RWPE2 (cell line): ENCODE measurements at regions not wholly inside any gene's neighbourhood (a gene's known extent, or its start where the extent isn't known, plus 50 kb on each side); places are given as distances from the start of the nearest gene placed in this dataset.

Source experiments
- ATAC-seq: fragments of 200-7000 bp; cut with Tn5 transposase; 3 replicates; pipeline ENCODE4 v1.9.1; 2021; ENCODE audit warnings: low read depth
- DNase-seq: peaks from one replicate; pipeline ENCODE4 v3.0.0-alpha.2; 2020; ENCODE audit warnings: low spot score
- H3K27ac ChIP-seq: fragments of 450-650 bp; 2 replicates; pipeline ENCODE4 v1.5.1; 2017; ENCODE audit warnings: mild to moderate bottlenecking; ENCODE audit not compliant: poor library complexity, severe bottlenecking
- H3K27me3 ChIP-seq: fragments of 250-450 bp; sonication (Bioruptor Pico); 2 replicates; pipeline ENCODE4 v1.5.1; 2021; ENCODE audit warnings: mild to moderate bottlenecking, moderate library complexity; ENCODE audit not compliant: insufficient read depth, poor library complexity, severe bottlenecking
- H3K36me3 ChIP-seq: fragments of 250-450 bp; sonication (Bioruptor Pico); 2 replicates; pipeline ENCODE4 v1.5.1; 2020; ENCODE audit warnings: low read depth, mild to moderate bottlenecking, moderate library complexity
- H3K4me1 ChIP-seq: fragments of 250-450 bp; sonication (Bioruptor Pico); 2 replicates; pipeline ENCODE4 v1.5.1; 2021; ENCODE audit warnings: mild to moderate bottlenecking, moderate library complexity; ENCODE audit not compliant: insufficient read depth, poor library complexity, severe bottlenecking
- H3K4me3 ChIP-seq: fragments of 250-450 bp; sonication (Bioruptor Pico); 2 replicates; pipeline ENCODE4 v1.5.1; 2021; ENCODE audit warnings: mild to moderate bottlenecking, moderate library complexity; ENCODE audit not compliant: severe bottlenecking
- H3K9me3 ChIP-seq: fragments of 250-450 bp; sonication (Bioruptor Pico); 2 replicates; pipeline ENCODE4 v1.5.1; 2021; ENCODE audit warnings: mild to moderate bottlenecking, moderate library complexity; ENCODE audit not compliant: severe bottlenecking
- TF ChIP-seq, protein P1 (sequence below): fragments of 450-650 bp; IDR thresholded peaks from one replicate; pipeline ENCODE4 v1.5.1; 2017; ENCODE audit warnings: mild to moderate bottlenecking, moderate library complexity; ENCODE audit not compliant: poor library complexity, severe bottlenecking

DNA sequence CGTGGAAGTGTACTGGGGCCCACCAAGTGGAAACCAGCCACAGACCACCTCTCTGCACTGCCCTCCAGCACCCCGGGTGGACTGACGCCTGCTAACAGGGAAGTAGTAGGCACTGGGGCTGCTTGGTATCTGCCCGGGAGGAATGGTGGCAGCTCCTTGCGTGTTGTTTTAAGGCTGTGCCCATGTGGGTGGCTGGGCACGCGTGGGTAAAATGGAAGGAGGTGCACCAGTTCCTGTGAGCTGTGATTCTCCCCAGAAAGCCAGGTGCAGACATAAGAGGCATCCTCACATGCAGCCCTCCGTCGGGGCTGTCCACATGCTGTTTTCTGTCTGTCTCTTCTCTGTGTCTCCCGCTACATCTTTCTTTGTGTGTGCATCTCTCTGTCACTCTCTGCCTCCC lies 122.3 kb downstream of the ENGASE start:
- no peaks in the 10 kb centered on the region for H3K4me1 ChIP-seq
- no peaks in the 10 kb centered on the region for H3K36me3 ChIP-seq
- no peak for ATAC-seq
- H3K27ac ChIP-seq: no peak overlapping the region
- DNase-seq: no peak
- H3K27me3 ChIP-seq: peaks cover 18% of the 10 kb centered on the region
- TF ChIP-seq, protein P1, sequence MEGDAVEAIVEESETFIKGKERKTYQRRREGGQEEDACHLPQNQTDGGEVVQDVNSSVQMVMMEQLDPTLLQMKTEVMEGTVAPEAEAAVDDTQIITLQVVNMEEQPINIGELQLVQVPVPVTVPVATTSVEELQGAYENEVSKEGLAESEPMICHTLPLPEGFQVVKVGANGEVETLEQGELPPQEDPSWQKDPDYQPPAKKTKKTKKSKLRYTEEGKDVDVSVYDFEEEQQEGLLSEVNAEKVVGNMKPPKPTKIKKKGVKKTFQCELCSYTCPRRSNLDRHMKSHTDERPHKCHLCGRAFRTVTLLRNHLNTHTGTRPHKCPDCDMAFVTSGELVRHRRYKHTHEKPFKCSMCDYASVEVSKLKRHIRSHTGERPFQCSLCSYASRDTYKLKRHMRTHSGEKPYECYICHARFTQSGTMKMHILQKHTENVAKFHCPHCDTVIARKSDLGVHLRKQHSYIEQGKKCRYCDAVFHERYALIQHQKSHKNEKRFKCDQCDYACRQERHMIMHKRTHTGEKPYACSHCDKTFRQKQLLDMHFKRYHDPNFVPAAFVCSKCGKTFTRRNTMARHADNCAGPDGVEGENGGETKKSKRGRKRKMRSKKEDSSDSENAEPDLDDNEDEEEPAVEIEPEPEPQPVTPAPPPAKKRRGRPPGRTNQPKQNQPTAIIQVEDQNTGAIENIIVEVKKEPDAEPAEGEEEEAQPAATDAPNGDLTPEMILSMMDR: no peak
- no peak overlapping the region for H3K4me3 ChIP-seq
- H3K9me3 ChIP-seq: no peaks in the 10 kb centered on the region

DNA sequence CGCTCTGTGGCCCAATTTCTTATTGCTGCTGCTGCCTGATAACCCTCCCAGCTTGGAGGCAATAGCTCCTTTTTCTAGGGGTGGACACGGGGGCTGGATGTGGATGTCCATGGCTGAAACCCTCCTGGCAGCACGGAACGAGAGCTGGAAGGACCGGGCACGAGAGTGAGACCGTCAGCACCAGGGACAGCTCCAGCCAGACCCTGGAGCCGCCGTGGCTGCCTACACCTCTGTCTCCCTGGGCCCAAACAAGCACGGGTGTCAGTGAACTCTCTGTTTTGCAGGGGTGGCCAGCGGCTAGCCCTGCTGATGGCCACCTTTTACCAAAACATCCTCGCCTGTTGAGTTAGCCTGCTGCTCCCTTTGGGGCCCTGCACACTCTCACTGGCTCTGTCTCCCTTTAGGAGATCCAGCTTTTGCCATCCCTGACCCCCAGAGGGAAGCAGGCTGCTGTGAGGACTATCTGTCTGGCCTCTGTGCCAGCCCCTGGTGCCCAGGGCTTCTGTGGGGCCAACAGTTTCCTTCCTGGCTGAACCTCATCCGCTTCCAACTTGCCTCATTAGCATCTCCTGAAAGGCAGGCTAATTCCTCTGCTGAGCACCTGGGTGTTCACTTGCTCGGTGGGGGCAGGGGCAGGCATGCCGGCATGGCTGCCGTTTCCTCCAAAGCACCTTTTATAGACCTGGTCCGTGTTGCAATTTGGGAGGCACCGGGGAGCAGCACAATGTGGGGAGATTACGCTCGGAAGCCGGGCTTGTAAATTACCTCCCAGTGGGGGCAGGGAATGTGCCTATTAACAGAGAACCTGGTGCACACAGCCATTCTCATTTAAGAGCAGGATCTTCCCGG lies 118.1 kb downstream of the ENGASE start:
- TF ChIP-seq, protein P1: no peak
- Histone ChIP-seq H3K4me1 (no peaks in the 10 kb centered on the region), H3K9me3 (no peaks in the 10 kb centered on the region), H3K27me3 (peaks cover 47% of the 10 kb centered on the region), H3K4me3 (no peak overlapping the region), H3K36me3 (no peaks in the 10 kb centered on the region), H3K27ac (no peak overlapping the region)
- no peak for DNase-seq
- ATAC-seq: peak; percentile 61; the same call in 2 of the 3 replicates

DNA sequence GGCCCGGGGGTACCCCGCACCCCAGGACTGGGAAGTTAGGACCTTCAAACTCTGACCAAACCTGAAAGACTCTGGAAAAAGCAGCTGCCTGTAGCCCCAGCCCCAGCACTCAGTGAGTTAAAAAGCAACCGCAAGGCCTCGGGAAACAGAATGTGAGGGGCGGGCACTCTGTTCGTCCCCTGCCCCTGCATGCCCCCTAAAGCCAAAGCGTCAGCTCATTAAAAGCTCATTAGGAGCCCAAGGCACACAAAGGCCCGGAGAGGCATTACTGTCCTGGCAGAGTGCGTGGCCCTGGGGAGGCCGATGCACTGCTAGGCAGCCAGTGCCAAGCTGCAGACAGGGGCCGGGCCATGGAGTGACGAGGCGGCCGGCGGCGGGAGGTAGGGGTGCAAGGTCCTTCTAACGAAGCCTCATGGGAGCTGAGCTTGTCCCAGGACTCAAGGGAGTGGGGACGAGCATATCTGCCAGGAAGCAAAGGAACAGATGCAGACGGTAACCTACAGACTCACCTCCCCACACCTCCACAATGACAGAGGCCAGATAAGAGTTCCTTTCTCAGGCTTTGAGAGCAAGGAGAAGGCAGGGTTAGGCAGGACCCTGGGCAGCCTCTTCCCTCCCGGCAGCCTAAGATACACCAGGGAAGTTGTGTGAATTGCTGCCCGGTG lies 116.8 kb downstream of the ENGASE start:
- no peak overlapping the region for H3K27ac ChIP-seq
- no peak for ATAC-seq

DNA sequence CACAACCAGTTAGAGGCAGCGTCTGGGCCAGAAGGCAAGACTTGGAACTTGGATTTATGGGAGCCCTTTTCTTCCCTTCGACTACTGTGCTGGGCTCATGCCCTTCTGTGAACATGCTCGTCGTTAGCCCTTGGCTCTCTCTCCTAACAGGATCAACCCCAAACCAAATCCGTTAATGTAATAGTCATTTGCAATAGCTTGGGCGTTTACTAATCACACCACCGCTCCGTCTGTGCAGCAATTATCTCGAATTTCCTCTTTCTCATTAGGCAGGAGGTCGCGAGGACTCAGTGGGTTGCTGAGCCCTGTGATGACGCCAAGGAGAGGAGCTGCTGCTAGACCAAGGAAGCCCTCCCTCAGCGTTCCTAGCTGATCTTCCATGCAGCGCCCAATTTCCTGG lies 114.7 kb downstream of the ENGASE start:
- H3K4me1 ChIP-seq: no peaks in the 10 kb centered on the region
- no peaks in the 10 kb centered on the region for H3K9me3 ChIP-seq
- H3K27ac ChIP-seq: no peak overlapping the region
- ATAC-seq: no peak
- no peak for DNase-seq
- no peak overlapping the region for H3K4me3 ChIP-seq
- H3K36me3 ChIP-seq: no peaks in the 10 kb centered on the region
- TF ChIP-seq, protein P1: no peak
- peaks cover 75% of the 10 kb centered on the region for H3K27me3 ChIP-seq

More for the DNA sequence above, 116.8 kb downstream of the ENGASE start:
- TF ChIP-seq, protein P1: no peak
- DNase-seq: no peak
- Histone ChIP-seq H3K4me3 (no peak overlapping the region), H3K4me1 (no peaks in the 10 kb centered on the region), H3K9me3 (no peaks in the 10 kb centered on the region), H3K36me3 (no peaks in the 10 kb centered on the region), H3K27me3 (peaks cover 60% of the 10 kb centered on the region)
